HEK293 (cell line): ENCODE measurements at regions not wholly inside any gene's neighbourhood (a gene's known extent, or its start where the extent isn't known, plus 50 kb on each side); places are given as distances from the start of the nearest gene placed in this dataset.

ENCODE experiments used
- CTCF ChIA-PET: fragments of 350-600 bp; formaldehyde crosslinking; extraction: SDS; loops from one replicate; lab custom pipeline; 2021; ENCODE audit warnings: antibody characterized with exemption; lab: Yijun Ruan, JAX
- POLR2A ChIA-PET: fragments of 300-600 bp; formaldehyde crosslinking; extraction: SDS; loops from one replicate; lab custom pipeline; 2020; ENCODE audit warnings: antibody characterized with exemption, inconsistent platforms; lab: Yijun Ruan, JAX
- H3K27ac ChIP-seq: fragments of 200-500 bp; sonication (Bioruptor generic); 2 replicates; pipeline ENCODE4 v1.5.1; 2014; ENCODE audit warnings: low read depth, low read length, control low read depth, inconsistent platforms; ENCODE audit errors: extremely low read depth
- H3K36me3 ChIP-seq, 2 experiments: fragments of 200-500 bp in 1 of 2; sonication (Bioruptor generic) in 1 of 2; 1 replicate in 1 of 2; 2 replicates in 1 of 2; pipeline ENCODE4 v1.5.1; 2014 to 2017; ENCODE audit warnings: inconsistent platforms in 2 of 2, low read length in 2 of 2; ENCODE audit not compliant: control insufficient read depth in 2 of 2, insufficient read depth in 1 of 2
- H3K4me1 ChIP-seq: fragments of 200-500 bp; sonication (Bioruptor generic); 2 replicates; pipeline ENCODE4 v1.5.1; 2014; ENCODE audit warnings: mild to moderate bottlenecking, low read length, inconsistent platforms; ENCODE audit not compliant: control insufficient read depth, insufficient read depth
- H3K4me3 ChIP-seq: 2 replicates; pipeline ENCODE4 v1.5.1; 2011; ENCODE audit warnings: low read depth, mild to moderate bottlenecking, control low read depth, low read length, moderate library complexity
- H3K9me3 ChIP-seq: fragments of 200-500 bp; sonication (Bioruptor generic); 2 replicates; pipeline ENCODE4 v1.5.1; 2014; ENCODE audit warnings: low read depth, low read length, inconsistent platforms; ENCODE audit not compliant: control insufficient read depth, insufficient read depth
- EGR2 ChIP-seq: fragments of 450-650 bp; formaldehyde crosslinking; IDR thresholded peaks from 2 replicates; pipeline ENCODE4 v1.5.1; 2016; ENCODE audit warnings: low read depth, missing biosample characterization, missing genetic modification characterization
- GLI2 ChIP-seq: fragments of 450-650 bp; formaldehyde crosslinking; IDR thresholded peaks from 2 replicates; pipeline ENCODE4; 2017; ENCODE audit warnings: missing biosample characterization, missing genetic modification characterization, low read depth, borderline replicate concordance
- GLI4 ChIP-seq: fragments of 450-650 bp; formaldehyde crosslinking; IDR thresholded peaks from 2 replicates; pipeline ENCODE4 v1.5.1; 2016; ENCODE audit warnings: missing biosample characterization, missing genetic modification characterization
- REST ChIP-seq: fragments of 450-650 bp; formaldehyde crosslinking; IDR thresholded peaks from 2 replicates; pipeline ENCODE4 v1.5.1; 2016; ENCODE audit warnings: missing biosample characterization, missing genetic modification characterization
- SETDB1 ChIP-seq: IDR thresholded peaks from one replicate; pipeline ENCODE4 v1.6.1; 2017; ENCODE audit warnings: mild to moderate bottlenecking, low read length, moderate library complexity, mixed read lengths; ENCODE audit not compliant: insufficient read length
- SP7 ChIP-seq: fragments of 450-650 bp; formaldehyde crosslinking; IDR thresholded peaks from 2 replicates; pipeline ENCODE4 v1.5.1; 2016; ENCODE audit warnings: missing biosample characterization, missing genetic modification characterization
- ZIC2 ChIP-seq: fragments of 450-650 bp; formaldehyde crosslinking; IDR thresholded peaks from 2 replicates; pipeline ENCODE4 v1.5.1; 2016; ENCODE audit warnings: missing biosample characterization, missing genetic modification characterization
- ZNF121 ChIP-seq: fragments of 450-650 bp; formaldehyde crosslinking; IDR thresholded peaks from 2 replicates; pipeline ENCODE4 v1.5.1; 2016; ENCODE audit warnings: missing biosample characterization, missing genetic modification characterization
- ZNF155 ChIP-seq: fragments of 450-650 bp; formaldehyde crosslinking; IDR thresholded peaks from 2 replicates; pipeline ENCODE4 v1.5.1; 2016; ENCODE audit warnings: missing biosample characterization, missing genetic modification characterization
- ZNF157 ChIP-seq: fragments of 450-650 bp; formaldehyde crosslinking; IDR thresholded peaks from 2 replicates; pipeline ENCODE4 v1.5.1; 2016; ENCODE audit warnings: missing biosample characterization, missing genetic modification characterization
- ZNF174 ChIP-seq: fragments of 450-650 bp; formaldehyde crosslinking; IDR thresholded peaks from 2 replicates; pipeline ENCODE4 v1.5.0; 2017; ENCODE audit warnings: missing biosample characterization, mild to moderate bottlenecking, missing genetic modification characterization
- ZNF175 ChIP-seq: fragments of 450-650 bp; formaldehyde crosslinking; IDR thresholded peaks from 2 replicates; pipeline ENCODE4 v1.5.1; 2016; ENCODE audit warnings: missing biosample characterization, missing genetic modification characterization
- ZNF2 ChIP-seq: fragments of 450-650 bp; formaldehyde crosslinking; IDR thresholded peaks from 2 replicates; pipeline ENCODE4 v1.5.1; 2016; ENCODE audit warnings: missing biosample characterization, missing genetic modification characterization
- ZNF202 ChIP-seq: fragments of 450-650 bp; formaldehyde crosslinking; IDR thresholded peaks from 2 replicates; pipeline ENCODE4 v1.5.1; 2016; ENCODE audit warnings: missing biosample characterization, missing genetic modification characterization, borderline replicate concordance
- ZNF211 ChIP-seq: fragments of 450-650 bp; formaldehyde crosslinking; IDR thresholded peaks from 2 replicates; pipeline ENCODE4 v1.5.1; 2016; ENCODE audit warnings: low read depth, missing biosample characterization, missing genetic modification characterization
- ZNF223 ChIP-seq: fragments of 450-650 bp; formaldehyde crosslinking; IDR thresholded peaks from 2 replicates; pipeline ENCODE4 v1.5.1; 2016; ENCODE audit warnings: missing biosample characterization, missing genetic modification characterization
- ZNF239 ChIP-seq: fragments of 450-650 bp; formaldehyde crosslinking; IDR thresholded peaks from 2 replicates; pipeline ENCODE4 v1.5.1; 2016; ENCODE audit warnings: missing biosample characterization, missing genetic modification characterization
- ZNF311 ChIP-seq: fragments of 450-650 bp; formaldehyde crosslinking; IDR thresholded peaks from 2 replicates; pipeline ENCODE4 v1.5.1; 2017; ENCODE audit warnings: missing biosample characterization, missing genetic modification characterization, borderline replicate concordance
- ZNF341 ChIP-seq: fragments of 450-650 bp; formaldehyde crosslinking; IDR thresholded peaks from 2 replicates; pipeline ENCODE4; 2016; ENCODE audit warnings: low read depth, missing biosample characterization, missing genetic modification characterization
- ZNF473 ChIP-seq: fragments of 450-650 bp; formaldehyde crosslinking; IDR thresholded peaks from 2 replicates; pipeline ENCODE4 v1.5.1; 2017; ENCODE audit warnings: missing biosample characterization, missing genetic modification characterization
- ZNF548 ChIP-seq: fragments of 450-650 bp; formaldehyde crosslinking; IDR thresholded peaks from 2 replicates; pipeline ENCODE4 v1.5.1; 2016; ENCODE audit warnings: missing biosample characterization, missing genetic modification characterization
- ZNF560 ChIP-seq: fragments of 450-650 bp; formaldehyde crosslinking; IDR thresholded peaks from 2 replicates; pipeline ENCODE4 v1.5.1; 2017; ENCODE audit warnings: missing biosample characterization, missing genetic modification characterization, borderline replicate concordance
- ZNF571 ChIP-seq: fragments of 450-650 bp; formaldehyde crosslinking; IDR thresholded peaks from 2 replicates; pipeline ENCODE4 v1.5.0; 2017; ENCODE audit warnings: missing biosample characterization, missing genetic modification characterization
- ZNF621 ChIP-seq: fragments of 450-650 bp; formaldehyde crosslinking; IDR thresholded peaks from 2 replicates; pipeline ENCODE4 v1.5.1; 2017; ENCODE audit warnings: missing biosample characterization, missing genetic modification characterization
- ZNF777 ChIP-seq: fragments of 450-650 bp; formaldehyde crosslinking; IDR thresholded peaks from 2 replicates; pipeline ENCODE4 v1.5.1; 2017; ENCODE audit warnings: missing biosample characterization, missing genetic modification characterization, borderline replicate concordance
- ZNF785 ChIP-seq: fragments of 450-650 bp; formaldehyde crosslinking; IDR thresholded peaks from 2 replicates; pipeline ENCODE4 v1.5.1; 2016; ENCODE audit warnings: missing biosample characterization, missing genetic modification characterization
- ZNF843 ChIP-seq: fragments of 450-650 bp; formaldehyde crosslinking; IDR thresholded peaks from 2 replicates; pipeline ENCODE4 v1.5.1; 2016; ENCODE audit warnings: missing biosample characterization, missing genetic modification characterization
- ZSCAN16 ChIP-seq: fragments of 450-650 bp; formaldehyde crosslinking; IDR thresholded peaks from 2 replicates; pipeline ENCODE4 v1.5.1; 2016; ENCODE audit warnings: missing biosample characterization, missing genetic modification characterization
- TF ChIP-seq, protein P1 (sequence below): fragments of 450-650 bp; formaldehyde crosslinking; conservative IDR thresholded peaks from 2 replicates; pipeline ENCODE4 v1.5.1; 2016; ENCODE audit warnings: low read depth, missing biosample characterization, missing genetic modification characterization

- Histone ChIP-seq H3K4me1 (no peaks in the 10 kb centered on the region), H3K36me3 (no peaks in the 10 kb centered on the region), H3K9me3 (no peaks in the 10 kb centered on the region), H3K4me3 (no peak overlapping the region), H3K27ac (no peak overlapping the region)
- POLR2A ChIA-PET = no interaction called here
- CTCF ChIA-PET = interaction anchor here (0.6 to 1.0 kb wide), 5 partner anchors 11 to 1852 kb away, joined by 3 to 4 read pairs (median 4); no protein-coding TSS in a partner anchor
- TF ChIP-seq GLI4 (tag by site-specific recombination) = no peak
Observed at GRCh38 chr5:8474569-8474930, 605.6 kb downstream of the MTRR start.

GRCh38 chr5:8478326-8478725 lies 609.4 kb downstream of the MTRR start:
- no peak overlapping the region for H3K27ac ChIP-seq
- H3K9me3 ChIP-seq = no peaks in the 10 kb centered on the region
- POLR2A ChIA-PET = no interaction called here
- TF ChIP-seq ZNF175 (tag by site-specific recombination) = no peak
- TF ChIP-seq ZNF843 (tag by site-specific recombination) = no peak
- TF ChIP-seq ZNF239 (tag by site-specific recombination) = no peak
- no peak for TF ChIP-seq ZSCAN16 (tag by site-specific recombination)
- no peak for TF ChIP-seq EGR2 (tag by site-specific recombination)
- TF ChIP-seq ZNF157 (tag by site-specific recombination) = no peak
- no peak for TF ChIP-seq ZNF621
- no peak for TF ChIP-seq ZNF2 (tag by site-specific recombination)
- TF ChIP-seq, protein P1, sequence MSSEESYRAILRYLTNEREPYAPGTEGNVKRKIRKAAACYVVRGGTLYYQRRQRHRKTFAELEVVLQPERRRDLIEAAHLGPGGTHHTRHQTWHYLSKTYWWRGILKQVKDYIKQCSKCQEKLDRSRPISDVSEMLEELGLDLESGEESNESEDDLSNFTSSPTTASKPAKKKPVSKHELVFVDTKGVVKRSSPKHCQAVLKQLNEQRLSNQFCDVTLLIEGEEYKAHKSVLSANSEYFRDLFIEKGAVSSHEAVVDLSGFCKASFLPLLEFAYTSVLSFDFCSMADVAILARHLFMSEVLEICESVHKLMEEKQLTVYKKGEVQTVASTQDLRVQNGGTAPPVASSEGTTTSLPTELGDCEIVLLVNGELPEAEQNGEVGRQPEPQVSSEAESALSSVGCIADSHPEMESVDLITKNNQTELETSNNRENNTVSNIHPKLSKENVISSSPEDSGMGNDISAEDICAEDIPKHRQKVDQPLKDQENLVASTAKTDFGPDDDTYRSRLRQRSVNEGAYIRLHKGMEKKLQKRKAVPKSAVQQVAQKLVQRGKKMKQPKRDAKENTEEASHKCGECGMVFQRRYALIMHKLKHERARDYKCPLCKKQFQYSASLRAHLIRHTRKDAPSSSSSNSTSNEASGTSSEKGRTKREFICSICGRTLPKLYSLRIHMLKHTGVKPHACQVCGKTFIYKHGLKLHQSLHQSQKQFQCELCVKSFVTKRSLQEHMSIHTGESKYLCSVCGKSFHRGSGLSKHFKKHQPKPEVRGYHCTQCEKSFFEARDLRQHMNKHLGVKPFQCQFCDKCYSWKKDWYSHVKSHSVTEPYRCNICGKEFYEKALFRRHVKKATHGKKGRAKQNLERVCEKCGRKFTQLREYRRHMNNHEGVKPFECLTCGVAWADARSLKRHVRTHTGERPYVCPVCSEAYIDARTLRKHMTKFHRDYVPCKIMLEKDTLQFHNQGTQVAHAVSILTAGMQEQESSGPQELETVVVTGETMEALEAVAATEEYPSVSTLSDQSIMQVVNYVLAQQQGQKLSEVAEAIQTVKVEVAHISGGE = no peak
- no peak for TF ChIP-seq ZNF121 (tag by site-specific recombination)
- no peak for TF ChIP-seq GLI2 (tag by site-specific recombination)
- no peak for TF ChIP-seq ZNF785
- no peak for TF ChIP-seq ZNF560 (tag by site-specific recombination)
- TF ChIP-seq ZNF174 (tag by site-specific recombination) = no peak
- no peak for TF ChIP-seq ZNF571 (tag by site-specific recombination)
- TF ChIP-seq ZNF223 (tag by site-specific recombination) = no peak
- TF ChIP-seq, all 188 proteins: peak for 0
- H3K4me1 ChIP-seq = no peaks in the 10 kb centered on the region
- CTCF ChIA-PET = no interaction called here
- H3K4me3 ChIP-seq = no peak overlapping the region
- H3K36me3 ChIP-seq = no peaks in the 10 kb centered on the region

GRCh38 chr5:8481007-8481406 lies 612.1 kb downstream of the MTRR start:
- Histone ChIP-seq H3K4me3 (no peak overlapping the region), H3K27ac (no peak overlapping the region)
- TF ChIP-seq SP7 (no peak), ZNF473 (tag by site-specific recombination) (no peak), ZNF311 (tag by site-specific recombination) (no peak), ZNF548 (no peak), ZIC2 (tag by site-specific recombination) (no peak), ZNF341 (tag by site-specific recombination) (no peak), ZNF239 (tag by site-specific recombination) (no peak), ZNF777 (tag by site-specific recombination) (no peak), ZNF202 (tag by site-specific recombination) (no peak), ZNF155 (tag by site-specific recombination) (no peak), REST (no peak), SETDB1 (no peak), ZNF175 (tag by site-specific recombination) (no peak), ZNF211 (no peak)
- TF ChIP-seq, all 188 proteins: peak for 0
- no peaks in the 10 kb centered on the region for H3K4me1 ChIP-seq
- POLR2A ChIA-PET = no interaction called here
- CTCF ChIA-PET = no interaction called here
- no peaks in the 10 kb centered on the region; the same call in 1 of the 2 replicates for H3K9me3 ChIP-seq
- H3K36me3 ChIP-seq = no peaks in the 10 kb centered on the region
